Activated CD8-positive, alpha-beta memory T cell treated with anti-CD3 and anti-CD28 coated beads for 36 hours (primary cell): ENCODE measurements at regions not wholly inside any gene's neighbourhood (a gene's known extent, or its start where the extent isn't known, plus 50 kb on each side); places are given as distances from the start of the nearest gene placed in this dataset.
"Not testable (repeated sequence)": the region's sequence is repeated elsewhere in the genome, so short reads cannot be mapped to it uniquely, and the experiment has no call there.

ENCODE experiments used
- CTCF ChIA-PET: fragments of 350-600 bp; sonication (Branson Sonifier 250); formaldehyde crosslinking; loops from one replicate; lab custom pipeline; 2021; ENCODE audit warnings: antibody characterized with exemption; lab: Charles Lee
- POLR2A ChIA-PET: fragments of 350-600 bp; sonication (Branson Sonifier 250); formaldehyde crosslinking; loops from one replicate; lab custom pipeline; 2021; ENCODE audit warnings: antibody characterized with exemption; lab: Charles Lee

- POLR2A ChIA-PET: no interaction called here
- CTCF ChIA-PET: no interaction called here
Observed at GRCh38 chr12:45490232-45490881, 239.1 kb upstream of the ARID2 start.

GRCh38 chr12:45494279-45494678 is 235.2 kb upstream of the ARID2 start:
- ChIA-PET POLR2A (no interaction called here), CTCF (no interaction called here)

GRCh38 chr12:45498645-45499044 is 230.9 kb upstream of the ARID2 start:
- POLR2A ChIA-PET: no interaction called here
- CTCF ChIA-PET: no interaction called here

GRCh38 chr12:45502481-45503128 is 226.9 kb upstream of the ARID2 start:
- ChIA-PET POLR2A (interaction anchor here (0.6 kb wide), 1 partner anchor 1437 kb away, joined by 13 read pairs; no protein-coding TSS in a partner anchor), CTCF (no interaction called here)

GRCh38 chr12:45503899-45504298 is 225.6 kb upstream of the ARID2 start:
- ChIA-PET CTCF (no interaction called here), POLR2A (no interaction called here)

- CTCF ChIA-PET: no interaction called here
Observed at GRCh38 chr12:45504316-45505010, 225.0 kb upstream of the ARID2 start.

GRCh38 chr12:45509187-45509586 is 220.3 kb upstream of the ARID2 start:
- ChIA-PET CTCF (no interaction called here), POLR2A (no interaction called here)

More at GRCh38 chr12:45504316-45505010, 225.0 kb upstream of the ARID2 start:
- POLR2A ChIA-PET: no interaction called here

- ChIA-PET CTCF (no interaction called here), POLR2A (no interaction called here)
Observed at GRCh38 chr12:45509621-45510020, 219.9 kb upstream of the ARID2 start.

GRCh38 chr12:45517381-45517780 is 212.1 kb upstream of the ARID2 start:
- CTCF ChIA-PET: no interaction called here
- POLR2A ChIA-PET: no interaction called here

- ChIA-PET POLR2A (no interaction called here), CTCF (no interaction called here)
Observed at GRCh38 chr12:45518291-45519235, 210.9 kb upstream of the ARID2 start.

GRCh38 chr12:45522227-45522626 is 207.3 kb upstream of the ARID2 start:
- ChIA-PET CTCF (no interaction called here), POLR2A (no interaction called here)

- POLR2A ChIA-PET, CTCF ChIA-PET: not testable (repeated sequence)
Observed at GRCh38 chr12:45526823-45527222, 202.7 kb upstream of the ARID2 start.

GRCh38 chr12:45532113-45532512 is 197.4 kb upstream of the ARID2 start:
- CTCF ChIA-PET: interaction anchor here (1.4 kb wide), 1 partner anchor 16 kb away, joined by 3 read pairs; no protein-coding TSS in a partner anchor

GRCh38 chr12:45535610-45536180 is 193.8 kb upstream of the ARID2 start:
- CTCF ChIA-PET: interaction anchor here (1.1 kb wide), 1 partner anchor 8 kb away, joined by 4 read pairs; no protein-coding TSS in a partner anchor
- POLR2A ChIA-PET: no interaction called here

More at GRCh38 chr12:45532113-45532512, 197.4 kb upstream of the ARID2 start:
- POLR2A ChIA-PET: no interaction called here

- ChIA-PET POLR2A (no interaction called here), CTCF (no interaction called here)
Observed at GRCh38 chr12:45536284-45536683, 193.2 kb upstream of the ARID2 start.

- POLR2A ChIA-PET: interaction anchor here (1.0 kb wide), 1 partner anchor 187 kb away, joined by 3 read pairs; no protein-coding TSS in a partner anchor
- CTCF ChIA-PET: no interaction called here
Observed at GRCh38 chr12:45540661-45541341, 188.7 kb upstream of the ARID2 start.

- POLR2A ChIA-PET: interaction anchor here (0.8 to 1.8 kb wide), 2 partner anchors 184 to 186 kb away, joined by 3 to 7 read pairs; no protein-coding TSS in a partner anchor
- CTCF ChIA-PET: interaction anchor here (0.8 to 1.8 kb wide), 11 partner anchors 9 to 471 kb away, joined by 3 to 8 read pairs (median 4); no protein-coding TSS in a partner anchor
Observed at GRCh38 chr12:45543887-45544286, 185.6 kb upstream of the ARID2 start.

- ChIA-PET CTCF (no interaction called here), POLR2A (no interaction called here)
Observed at GRCh38 chr12:45546545-45546944, 183.0 kb upstream of the ARID2 start.
